GOT3 (cell line): ENCODE measurements at regions not wholly inside any gene's neighbourhood (a gene's known extent, or its start where the extent isn't known, plus 50 kb on each side); places are given as distances from the start of the nearest gene placed in this dataset.

Source experiments
- DNase-seq: peaks from one replicate; lab custom pipeline; 2025; ENCODE audit warnings: mixed read lengths; lab: John Stamatoyannopoulos, UW

GRCh38 chr2:120866071-120866470 is 130.4 kb downstream of the GLI2 start:
- DNase-seq: no peak

DNA sequence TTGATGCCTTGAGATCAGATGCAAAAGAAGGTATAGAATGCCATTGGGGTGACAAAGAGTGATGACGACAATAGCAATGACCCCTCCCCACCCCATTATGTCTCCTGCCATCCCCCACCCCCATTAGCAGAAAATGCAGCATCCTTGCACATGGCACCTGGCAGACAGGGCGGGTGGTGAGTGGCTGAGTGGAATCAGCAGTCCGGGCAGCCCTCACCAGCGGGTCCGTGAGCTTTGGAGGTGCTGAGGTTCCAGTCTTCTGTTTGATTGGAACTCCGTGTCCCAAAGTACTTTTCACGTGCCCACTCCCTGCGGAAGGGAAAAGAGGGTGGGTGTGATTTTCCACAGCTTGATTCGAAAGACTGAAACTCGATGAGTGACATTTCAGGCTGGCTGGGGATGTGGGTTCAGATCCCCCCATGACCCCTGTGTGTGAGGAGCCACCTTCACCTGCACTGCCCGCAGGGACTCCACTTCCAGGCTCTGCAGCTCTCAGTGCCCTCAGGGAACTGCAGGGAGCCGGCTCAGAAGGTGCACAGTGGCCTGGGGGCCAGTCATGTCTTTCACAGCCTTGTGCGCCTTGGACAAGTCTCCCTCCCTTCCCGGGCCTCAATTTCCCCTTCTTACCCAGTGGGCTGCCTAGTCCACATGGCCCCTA is 130.9 kb downstream of the GLI2 start:
- DNase-seq: no peak

GRCh38 chr2:120867290-120868241 is 131.9 kb downstream of the GLI2 start:
- DNase-seq: peak; percentile 64

DNA sequence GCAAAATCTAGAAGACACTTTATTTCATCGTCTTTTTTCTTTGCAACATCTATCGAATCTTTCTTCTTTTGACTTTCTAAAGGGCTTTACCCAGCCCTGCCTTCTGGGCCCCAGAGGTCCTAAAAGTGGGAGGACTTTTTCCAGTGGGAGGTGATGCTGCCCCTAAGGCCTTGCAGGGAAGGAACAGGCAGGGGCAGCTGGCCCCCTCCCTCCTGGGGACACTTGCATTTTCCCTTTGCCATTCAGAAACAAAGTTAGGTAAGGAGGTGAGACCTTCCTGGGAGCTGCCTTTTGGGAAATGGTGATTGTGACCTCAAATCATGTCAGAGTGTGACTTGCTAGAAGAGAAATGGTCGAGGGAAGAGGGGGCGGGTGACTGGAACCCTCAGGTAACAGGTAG is 132.7 kb downstream of the GLI2 start:
- no peak for DNase-seq

DNA sequence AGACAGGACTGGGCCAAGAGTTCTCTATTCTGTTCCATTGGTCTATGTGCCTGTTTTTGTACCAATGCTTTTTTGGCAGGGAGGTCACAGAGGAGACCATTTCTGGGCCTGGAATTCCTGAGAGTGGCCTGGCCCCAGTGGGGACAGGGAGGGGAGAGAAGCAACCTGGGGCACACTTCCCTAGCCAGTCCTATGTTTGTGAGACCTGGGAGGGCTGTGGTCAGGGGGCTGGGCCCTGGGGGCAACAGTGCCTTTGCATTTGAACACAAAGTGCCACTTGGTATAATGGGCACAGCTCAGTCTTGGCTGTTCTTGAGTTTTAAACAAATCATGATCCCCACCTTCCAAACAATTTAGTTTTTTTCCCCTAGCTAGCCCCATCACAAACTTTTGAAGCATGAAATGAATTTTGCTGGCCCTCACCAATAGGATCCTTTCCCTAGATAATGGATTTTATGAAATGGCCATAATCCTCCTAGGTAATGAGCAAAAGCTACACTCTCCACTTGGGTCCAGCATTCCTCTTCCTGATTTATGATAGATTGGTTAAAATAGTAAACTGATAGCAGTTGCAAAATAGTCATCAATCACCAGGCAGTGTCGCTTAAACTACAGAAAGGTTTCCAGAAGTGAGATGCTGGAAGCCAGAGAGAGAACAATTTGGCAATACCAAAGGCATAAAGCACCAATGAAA is 133.5 kb downstream of the GLI2 start:
- DNase-seq: no peak

GRCh38 chr2:120869730-120870466 is 134.2 kb downstream of the GLI2 start:
- no peak for DNase-seq

DNA sequence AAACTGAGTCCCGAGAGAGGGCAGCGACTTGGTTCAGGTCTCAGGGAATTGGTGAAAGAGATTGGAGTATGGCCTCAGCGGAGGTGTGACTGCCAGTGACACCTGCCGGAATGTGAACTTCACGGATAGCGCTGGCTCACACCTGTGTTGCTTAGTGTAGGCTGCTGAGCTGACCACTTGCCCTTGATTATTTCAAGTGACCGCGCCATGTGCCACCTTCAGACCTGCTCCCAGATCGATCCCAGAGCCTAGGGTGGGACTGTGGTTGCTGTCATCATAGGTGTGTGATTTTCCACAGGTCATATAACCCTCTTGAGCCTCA is 134.8 kb downstream of the GLI2 start:
- DNase-seq: no peak

DNA sequence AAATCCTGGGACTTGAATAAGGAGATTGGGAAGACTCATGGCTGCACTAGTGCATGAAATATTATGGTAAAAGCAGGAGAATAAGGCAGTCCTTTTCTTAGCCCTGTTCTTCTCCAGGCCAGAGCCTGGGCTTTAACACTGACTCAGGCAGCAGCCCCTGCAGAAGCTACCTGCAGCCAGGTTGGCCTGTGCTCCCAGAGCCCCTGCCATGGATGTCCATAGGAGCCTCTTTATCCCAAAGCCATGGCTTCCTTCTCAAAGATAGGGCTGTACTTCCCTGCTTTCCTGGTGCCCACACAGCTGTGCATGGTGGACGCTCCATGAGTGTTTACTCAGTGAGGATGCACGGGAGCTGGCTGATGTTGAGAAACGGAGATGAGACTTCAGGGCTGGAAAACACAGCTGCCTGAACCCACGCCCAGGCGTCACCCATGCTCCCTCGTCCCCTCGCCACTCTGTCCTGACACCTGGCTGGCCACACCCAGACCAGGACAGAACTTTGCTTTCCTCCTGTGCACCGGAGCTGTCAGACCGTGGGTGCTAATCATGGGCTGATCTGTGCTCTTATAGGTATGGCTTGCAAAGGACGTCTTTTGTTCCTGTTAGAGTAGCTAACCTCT is 135.5 kb downstream of the GLI2 start:
- no peak for DNase-seq

GRCh38 chr2:120871881-120872620 is 136.4 kb downstream of the GLI2 start:
- DNase-seq: no peak

DNA sequence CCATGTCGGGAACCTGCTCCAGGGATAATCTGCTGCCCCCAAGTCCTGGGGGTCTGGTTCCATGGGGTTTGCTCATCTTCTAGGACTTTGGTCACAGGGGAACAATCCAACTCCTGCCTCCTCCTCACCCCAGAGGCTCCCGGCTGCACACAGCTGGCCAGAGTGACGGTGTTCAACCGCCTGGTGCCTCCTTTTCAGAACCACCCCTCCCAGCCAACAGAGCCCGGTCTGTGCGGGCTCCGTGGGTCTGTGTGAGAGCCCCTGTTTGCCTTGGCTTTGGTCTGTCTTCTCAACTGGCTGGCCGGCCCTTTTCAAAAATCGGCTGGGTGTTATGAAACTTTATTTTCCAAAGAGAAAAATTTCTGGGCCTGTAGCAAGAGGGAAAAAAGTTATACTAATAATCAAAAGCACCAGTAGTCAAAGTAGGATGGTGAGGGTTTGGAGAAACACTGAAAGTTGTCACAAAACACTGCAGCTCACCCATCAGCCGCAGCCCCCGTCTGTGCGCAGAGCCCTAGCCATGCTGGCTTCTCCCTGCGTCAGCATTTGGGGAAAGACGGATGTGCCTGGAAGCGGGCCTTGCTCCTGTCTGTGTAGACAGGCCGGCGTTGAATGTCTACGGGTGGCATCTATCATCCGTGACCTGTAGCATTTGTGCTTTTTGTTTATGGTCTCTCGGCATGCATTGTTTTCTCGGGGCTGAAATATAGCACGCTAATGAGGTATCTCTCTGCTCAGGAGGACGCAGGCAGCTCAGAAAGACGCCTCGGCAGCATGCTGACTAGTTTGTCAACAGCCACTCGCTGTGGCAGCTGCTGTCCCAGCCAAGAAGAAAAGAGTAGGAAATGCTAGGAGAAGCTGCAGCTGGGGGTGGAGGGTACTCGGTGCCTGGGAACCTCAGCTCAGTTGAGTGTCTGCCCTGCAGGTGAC is 138.6 kb downstream of the GLI2 start:
- no peak for DNase-seq

DNA sequence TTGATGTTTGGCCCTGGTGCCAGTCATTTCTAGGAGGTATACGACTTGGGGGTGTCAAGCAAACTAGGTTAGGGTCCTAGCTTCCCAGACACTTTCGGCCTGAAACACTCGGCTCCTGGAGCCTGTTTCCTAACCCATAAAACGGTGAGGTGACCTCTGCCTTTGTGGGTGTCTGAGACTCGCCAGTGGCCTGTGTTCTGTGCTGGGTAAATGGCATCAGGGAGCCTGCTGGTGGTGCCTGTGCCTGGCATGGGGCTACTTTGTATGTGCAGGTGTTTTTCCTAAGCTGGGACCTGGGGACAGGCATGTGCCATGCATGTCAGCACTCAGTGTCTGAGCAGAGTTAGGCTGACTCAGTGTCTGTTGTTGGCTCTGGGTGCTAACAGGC is 139.2 kb downstream of the GLI2 start:
- no peak for DNase-seq

DNA sequence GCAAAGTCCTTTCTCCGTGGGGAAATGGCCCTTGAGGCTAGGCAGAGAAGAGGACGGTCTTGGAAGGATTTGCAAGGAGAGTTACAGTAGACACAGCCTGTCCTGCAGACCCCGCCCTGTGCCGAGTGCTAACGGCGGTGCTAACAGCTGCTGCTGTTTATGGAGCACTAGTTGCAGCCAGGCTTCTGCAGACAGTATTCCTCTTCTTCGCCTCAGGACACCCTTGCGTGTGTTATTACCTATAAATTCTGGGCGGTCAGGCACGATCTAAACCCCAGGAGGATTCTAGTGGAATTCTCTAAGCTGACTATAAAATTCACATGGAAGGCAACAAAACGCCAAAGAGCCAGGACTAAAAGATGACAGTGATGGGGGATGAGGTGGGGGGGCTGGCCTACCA is 139.8 kb downstream of the GLI2 start:
- no peak for DNase-seq

- DNase-seq: no peak
These were observed 141.0 kb downstream of the GLI2 start for GRCh38 chr2:120876526-120877280.

- no peak for DNase-seq
These were observed 141.7 kb downstream of the GLI2 start for GRCh38 chr2:120877409-120877808.

- no peak for DNase-seq
These were observed 143.3 kb downstream of the GLI2 start for GRCh38 chr2:120878970-120879369.

DNA sequence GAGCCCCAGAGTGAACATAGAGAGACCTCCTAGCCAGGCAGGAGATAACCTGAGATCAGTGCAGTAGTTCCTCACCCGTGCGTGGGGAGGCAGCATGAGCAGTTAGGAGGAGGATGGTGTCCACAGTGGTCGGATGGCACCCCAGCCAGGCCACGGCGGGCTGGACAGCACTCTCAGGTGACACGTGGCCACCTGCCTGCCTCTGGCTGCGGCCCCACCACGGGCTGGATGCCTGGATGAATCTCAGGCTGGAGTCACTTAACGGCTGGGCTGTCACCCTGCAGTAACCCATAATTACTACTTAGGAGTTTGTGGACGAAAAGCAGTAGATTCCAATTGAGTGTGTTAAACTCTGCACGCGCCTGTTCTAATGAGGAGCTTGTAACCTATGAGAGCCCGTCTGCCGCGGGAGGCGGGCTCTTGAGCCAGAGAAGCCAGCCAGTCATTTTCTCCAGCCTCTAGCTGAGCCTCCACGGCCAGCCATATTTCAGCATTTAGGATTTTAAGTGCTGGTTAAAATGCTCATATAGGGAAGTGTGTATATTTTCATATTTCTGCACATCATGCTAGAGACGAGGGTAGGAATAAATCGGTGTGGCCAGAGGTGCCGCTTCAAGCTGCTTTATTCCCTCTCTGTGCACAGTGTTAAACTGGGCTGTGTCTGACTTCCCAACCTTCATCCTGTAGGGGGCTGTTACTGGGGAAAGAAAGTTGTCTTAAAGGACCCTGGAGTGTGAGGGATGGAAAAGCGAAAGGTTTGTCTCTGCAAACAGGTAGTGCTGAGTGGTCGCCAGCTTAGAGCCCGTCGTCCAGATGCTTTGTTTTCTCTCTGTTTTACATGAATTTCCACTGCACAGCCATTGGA is 144.0 kb downstream of the GLI2 start:
- no peak for DNase-seq

DNA sequence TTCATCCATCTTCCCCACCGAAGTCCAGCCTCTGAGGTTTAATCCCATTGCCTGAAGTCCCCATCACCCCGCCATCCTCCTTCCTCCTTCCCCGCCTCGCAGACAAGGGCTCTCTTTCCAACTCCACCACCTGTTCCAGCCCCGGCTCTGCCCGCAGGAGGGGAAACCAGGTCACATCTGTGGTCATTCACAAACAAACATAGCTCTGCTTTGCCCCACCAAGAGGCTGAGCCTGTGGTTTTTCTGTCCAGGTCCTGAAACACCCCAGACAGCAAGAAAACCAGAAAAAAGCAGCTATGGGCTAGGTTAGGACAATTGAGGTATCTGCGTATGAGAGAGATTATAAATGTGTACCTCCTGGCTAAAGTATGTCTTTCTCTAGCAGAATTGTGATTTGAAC is 144.7 kb downstream of the GLI2 start:
- no peak for DNase-seq
